Liver (tissue), 3 donors: ENCODE measurements at regions not wholly inside any gene's neighbourhood (a gene's known extent, or its start where the extent isn't known, plus 50 kb on each side); places are given as distances from the start of the nearest gene placed in this dataset.

Source experiments
- FOXA1 ChIP-seq: IDR thresholded peaks from 2 replicates; pipeline ENCODE4 v1.6.1; 2016; ENCODE audit warnings: antibody characterized with exemption
- RAD21 ChIP-seq, 2 donors: IDR thresholded peaks; 2 replicates each; pipeline ENCODE4 v1.6.1; 2016; ENCODE audit warnings: antibody characterized with exemption in 2 of 2, mild to moderate bottlenecking in 2 of 2
- TF ChIP-seq, protein P1 (sequence below): fragments of 150-350 bp; IDR thresholded peaks from 2 replicates; pipeline ENCODE4 v1.5.1; 2017; ENCODE audit warnings: improper control_type of control experiment, low read depth, low read length; ENCODE audit not compliant: missing input control
- TF ChIP-seq, protein P2 (sequence below): IDR thresholded peaks from 2 replicates; pipeline ENCODE4 v1.6.1; 2016; ENCODE audit warnings: antibody characterized with exemption
- TF ChIP-seq, protein P3 (sequence below): IDR thresholded peaks from 2 replicates; pipeline ENCODE4 v1.6.1; 2016; ENCODE audit warnings: antibody characterized with exemption, mild to moderate bottlenecking
- donor health status: healthy.
- donor health status: healthy.

DNA sequence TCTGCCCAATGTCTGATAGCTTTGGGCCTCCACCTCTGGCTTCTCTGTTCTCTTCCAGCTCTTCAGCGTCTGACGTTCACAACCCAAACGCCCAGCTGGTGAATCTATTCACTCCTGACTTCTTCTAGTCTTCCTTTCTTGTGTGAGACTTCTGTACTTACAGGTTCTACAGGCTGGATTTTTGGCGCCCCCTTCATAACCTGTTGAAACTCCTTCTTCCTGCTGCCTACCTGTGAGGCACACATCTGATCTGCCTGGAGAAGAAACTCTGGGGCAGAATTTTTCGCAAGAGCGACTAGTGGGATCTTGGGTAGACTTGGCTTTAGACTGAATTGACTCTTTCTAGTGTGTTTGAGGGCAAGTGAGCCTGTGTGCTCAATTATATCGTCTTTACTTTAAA lies 249.3 kb downstream of the REEP3 start:
- TF ChIP-seq, protein P1, sequence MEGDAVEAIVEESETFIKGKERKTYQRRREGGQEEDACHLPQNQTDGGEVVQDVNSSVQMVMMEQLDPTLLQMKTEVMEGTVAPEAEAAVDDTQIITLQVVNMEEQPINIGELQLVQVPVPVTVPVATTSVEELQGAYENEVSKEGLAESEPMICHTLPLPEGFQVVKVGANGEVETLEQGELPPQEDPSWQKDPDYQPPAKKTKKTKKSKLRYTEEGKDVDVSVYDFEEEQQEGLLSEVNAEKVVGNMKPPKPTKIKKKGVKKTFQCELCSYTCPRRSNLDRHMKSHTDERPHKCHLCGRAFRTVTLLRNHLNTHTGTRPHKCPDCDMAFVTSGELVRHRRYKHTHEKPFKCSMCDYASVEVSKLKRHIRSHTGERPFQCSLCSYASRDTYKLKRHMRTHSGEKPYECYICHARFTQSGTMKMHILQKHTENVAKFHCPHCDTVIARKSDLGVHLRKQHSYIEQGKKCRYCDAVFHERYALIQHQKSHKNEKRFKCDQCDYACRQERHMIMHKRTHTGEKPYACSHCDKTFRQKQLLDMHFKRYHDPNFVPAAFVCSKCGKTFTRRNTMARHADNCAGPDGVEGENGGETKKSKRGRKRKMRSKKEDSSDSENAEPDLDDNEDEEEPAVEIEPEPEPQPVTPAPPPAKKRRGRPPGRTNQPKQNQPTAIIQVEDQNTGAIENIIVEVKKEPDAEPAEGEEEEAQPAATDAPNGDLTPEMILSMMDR, result no peak
- TF ChIP-seq RAD21 (IDR thresholded peaks at IDR 0.05) (no peak), FOXA1 (no peak)
- TF ChIP-seq, protein P2, sequence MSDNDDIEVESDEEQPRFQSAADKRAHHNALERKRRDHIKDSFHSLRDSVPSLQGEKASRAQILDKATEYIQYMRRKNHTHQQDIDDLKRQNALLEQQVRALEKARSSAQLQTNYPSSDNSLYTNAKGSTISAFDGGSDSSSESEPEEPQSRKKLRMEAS, result no peak
- TF ChIP-seq, protein P3, sequence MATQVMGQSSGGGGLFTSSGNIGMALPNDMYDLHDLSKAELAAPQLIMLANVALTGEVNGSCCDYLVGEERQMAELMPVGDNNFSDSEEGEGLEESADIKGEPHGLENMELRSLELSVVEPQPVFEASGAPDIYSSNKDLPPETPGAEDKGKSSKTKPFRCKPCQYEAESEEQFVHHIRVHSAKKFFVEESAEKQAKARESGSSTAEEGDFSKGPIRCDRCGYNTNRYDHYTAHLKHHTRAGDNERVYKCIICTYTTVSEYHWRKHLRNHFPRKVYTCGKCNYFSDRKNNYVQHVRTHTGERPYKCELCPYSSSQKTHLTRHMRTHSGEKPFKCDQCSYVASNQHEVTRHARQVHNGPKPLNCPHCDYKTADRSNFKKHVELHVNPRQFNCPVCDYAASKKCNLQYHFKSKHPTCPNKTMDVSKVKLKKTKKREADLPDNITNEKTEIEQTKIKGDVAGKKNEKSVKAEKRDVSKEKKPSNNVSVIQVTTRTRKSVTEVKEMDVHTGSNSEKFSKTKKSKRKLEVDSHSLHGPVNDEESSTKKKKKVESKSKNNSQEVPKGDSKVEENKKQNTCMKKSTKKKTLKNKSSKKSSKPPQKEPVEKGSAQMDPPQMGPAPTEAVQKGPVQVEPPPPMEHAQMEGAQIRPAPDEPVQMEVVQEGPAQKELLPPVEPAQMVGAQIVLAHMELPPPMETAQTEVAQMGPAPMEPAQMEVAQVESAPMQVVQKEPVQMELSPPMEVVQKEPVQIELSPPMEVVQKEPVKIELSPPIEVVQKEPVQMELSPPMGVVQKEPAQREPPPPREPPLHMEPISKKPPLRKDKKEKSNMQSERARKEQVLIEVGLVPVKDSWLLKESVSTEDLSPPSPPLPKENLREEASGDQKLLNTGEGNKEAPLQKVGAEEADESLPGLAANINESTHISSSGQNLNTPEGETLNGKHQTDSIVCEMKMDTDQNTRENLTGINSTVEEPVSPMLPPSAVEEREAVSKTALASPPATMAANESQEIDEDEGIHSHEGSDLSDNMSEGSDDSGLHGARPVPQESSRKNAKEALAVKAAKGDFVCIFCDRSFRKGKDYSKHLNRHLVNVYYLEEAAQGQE, result no peak
